Suprapubic skin (tissue), 4 donors: ENCODE measurements at regions not wholly inside any gene's neighbourhood (a gene's known extent, or its start where the extent isn't known, plus 50 kb on each side); places are given as distances from the start of the nearest gene placed in this dataset.
"Not testable (repeated sequence)": the region's sequence is repeated elsewhere in the genome, so short reads cannot be mapped to it uniquely, and the experiment has no call there.

Experiments used
- DNase-seq, 2 donors: peaks; one replicate each; pipeline ENCODE4 v3.0.0-alpha.2; 2019; ENCODE audit warnings: low spot score in 2 of 2
- H3K27ac ChIP-seq: fragments of 200-600 bp; sonication (generic); one replicate; pipeline ENCODE4 v1.5.1; 2019
- H3K27me3 ChIP-seq: fragments of 200-600 bp; sonication (generic); one replicate; pipeline ENCODE4 v1.5.1; 2019
- H3K36me3 ChIP-seq: fragments of 200-600 bp; sonication (generic); one replicate; pipeline ENCODE4 v1.5.1; 2019
- H3K4me1 ChIP-seq: fragments of 200-600 bp; sonication (generic); one replicate; pipeline ENCODE4 v1.5.1; 2019
- H3K4me3 ChIP-seq: fragments of 200-600 bp; sonication (generic); one replicate; pipeline ENCODE4 v1.5.1; 2019; ENCODE audit warnings: mild to moderate bottlenecking
- H3K9me3 ChIP-seq: fragments of 200-600 bp; sonication (generic); one replicate; pipeline ENCODE4 v1.5.1; 2019
- CTCF ChIP-seq, 2 donors: fragments of 200-600 bp in 1 of 2; fragments of 450-650 bp in 1 of 2; sonication (generic) in 1 of 2; IDR thresholded peaks; one replicate each; pipeline ENCODE4 v1.5.1; 2016 to 2019; ENCODE audit warnings: antibody characterized with exemption in 2 of 2, mild to moderate bottlenecking in 1 of 2, moderate library complexity in 1 of 2
- EP300 ChIP-seq: sonication (generic); formaldehyde crosslinking; IDR thresholded peaks from one replicate; pipeline ENCODE4 v1.6.1; 2017; ENCODE audit warnings: antibody characterized with exemption
- POLR2A ChIP-seq, 2 donors: fragments of 450-650 bp; IDR thresholded peaks; one replicate each; pipeline ENCODE4 v1.6.1; 2017; ENCODE audit warnings: antibody characterized with exemption in 2 of 2, mild to moderate bottlenecking in 2 of 2, moderate library complexity in 2 of 2
- POLR2AphosphoS5 ChIP-seq, 3 donors: sonication (generic); formaldehyde crosslinking; IDR thresholded peaks; one replicate each; pipeline ENCODE4 v1.6.1; 2017; ENCODE audit warnings: antibody characterized with exemption in 3 of 3
- WGBS: methylation state at CpG from one replicate; pipeline ENCODE4 v1.1.5; 2018; 5-methylcytosine and 5-hydroxymethylcytosine counted together

DNA sequence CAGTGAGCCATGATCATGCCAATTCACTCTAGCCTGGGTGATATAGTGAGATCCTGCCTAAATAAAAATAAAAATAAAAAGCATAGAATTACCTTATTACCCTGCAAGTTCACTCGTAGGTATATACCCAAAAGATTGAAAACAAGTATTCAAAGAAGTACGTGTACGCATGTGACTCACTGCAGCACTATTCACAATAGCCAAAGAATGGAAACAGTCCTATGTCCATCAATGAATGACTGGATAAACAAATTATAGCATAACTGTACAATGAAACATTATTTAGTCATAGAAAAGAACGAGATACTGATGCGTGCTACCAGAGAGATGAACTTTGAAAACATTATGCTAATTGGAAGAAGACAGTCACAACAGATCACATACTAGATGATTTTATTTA, 204.6 kb upstream of the DIAPH2 start:
- no peaks in the 10 kb centered on the region for H3K36me3 ChIP-seq
- DNase-seq = no peak
- H3K27ac ChIP-seq = no peak overlapping the region
- no peaks in the 10 kb centered on the region for H3K9me3 ChIP-seq
- no peak overlapping the region for H3K4me3 ChIP-seq
- H3K27me3 ChIP-seq = no peaks in the 10 kb centered on the region
- 48% methylated on average over 5 of the region's 5 CpGs for WGBS
- TF ChIP-seq EP300 (no peak), POLR2AphosphoS5 (IDR thresholded peaks at IDR 0.05) (no peak), CTCF (IDR thresholded peaks at IDR 0.05) (no peak), POLR2A (IDR thresholded peaks at IDR 0.05) (no peak)
- H3K4me1 ChIP-seq = no peaks in the 10 kb centered on the region

GRCh38 chrX:96481831-96482230, 202.8 kb upstream of the DIAPH2 start:
- whole genome bisulfite sequencing = 86% methylated on average over 4 of the region's 4 CpGs
- Histone ChIP-seq H3K36me3 (no peaks in the 10 kb centered on the region), H3K27ac (no peak overlapping the region), H3K4me3 (no peak overlapping the region), H3K9me3 (no peaks in the 10 kb centered on the region), H3K27me3 (no peaks in the 10 kb centered on the region), H3K4me1 (no peaks in the 10 kb centered on the region)
- TF ChIP-seq EP300 = no peak
- TF ChIP-seq CTCF (IDR thresholded peaks at IDR 0.05) = no peak
- TF ChIP-seq POLR2AphosphoS5 (IDR thresholded peaks at IDR 0.05) = no peak
- TF ChIP-seq POLR2A (IDR thresholded peaks at IDR 0.05) = no peak
- no peak for DNase-seq

GRCh38 chrX:96483647-96484160, 200.9 kb upstream of the DIAPH2 start:
- WGBS = 81% methylated on average over 2 of the region's 2 CpGs
- no peaks in the 10 kb centered on the region for H3K36me3 ChIP-seq
- H3K27me3 ChIP-seq = no peaks in the 10 kb centered on the region
- no peak overlapping the region for H3K4me3 ChIP-seq
- no peak overlapping the region for H3K27ac ChIP-seq
- no peak for TF ChIP-seq POLR2A (IDR thresholded peaks at IDR 0.05)
- no peak for TF ChIP-seq CTCF (IDR thresholded peaks at IDR 0.05)
- no peak for TF ChIP-seq EP300
- TF ChIP-seq POLR2AphosphoS5 (IDR thresholded peaks at IDR 0.05) = no peak
- H3K9me3 ChIP-seq = no peaks in the 10 kb centered on the region
- no peak for DNase-seq
- H3K4me1 ChIP-seq = no peaks in the 10 kb centered on the region

- H3K36me3 ChIP-seq, H3K9me3 ChIP-seq, H3K27ac ChIP-seq, H3K4me1 ChIP-seq, H3K27me3 ChIP-seq, H3K4me3 ChIP-seq, DNase-seq: not testable (repeated sequence)
- WGBS = 87% methylated on average over 11 of the region's 11 CpGs
These were observed 198.0 kb upstream of the DIAPH2 start for GRCh38 chrX:96486687-96487086.

DNA sequence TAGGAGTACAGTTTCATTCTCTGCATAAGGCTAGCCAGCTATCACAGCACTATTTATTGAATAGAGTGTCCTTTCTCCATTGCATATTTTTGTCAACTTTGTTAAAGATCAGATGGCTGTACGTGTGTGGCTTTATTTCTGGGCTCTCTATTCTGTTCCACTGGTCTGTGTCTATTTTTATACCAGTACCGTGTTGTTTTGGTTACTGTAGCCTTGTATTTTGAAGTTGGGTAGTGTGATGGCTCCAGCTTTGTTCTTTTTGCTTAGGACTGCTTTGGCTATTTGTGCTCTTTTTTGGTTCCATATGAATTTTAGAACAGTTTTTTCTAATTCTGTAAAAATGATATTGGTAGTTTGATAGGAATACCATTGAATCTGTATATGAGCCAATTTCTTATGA, 182.1 kb upstream of the DIAPH2 start:
- Histone ChIP-seq H3K27ac (no peak overlapping the region), H3K4me1 (no peaks in the 10 kb centered on the region), H3K4me3 (no peak overlapping the region), H3K9me3 (no peaks in the 10 kb centered on the region), H3K27me3 (no peaks in the 10 kb centered on the region), H3K36me3 (no peaks in the 10 kb centered on the region)
- no peak for DNase-seq
- TF ChIP-seq POLR2AphosphoS5 (IDR thresholded peaks at IDR 0.05) (no peak), CTCF (IDR thresholded peaks at IDR 0.05) (no peak), EP300 (no peak), POLR2A (IDR thresholded peaks at IDR 0.05) (no peak)
- 37% methylated on average over 2 of the region's 2 CpGs for WGBS

GRCh38 chrX:96529386-96529785, 155.3 kb upstream of the DIAPH2 start:
- WGBS = 70% methylated on average over 2 of the region's 2 CpGs
- not testable (repeated sequence) for H3K27ac ChIP-seq, H3K4me1 ChIP-seq, H3K9me3 ChIP-seq, H3K36me3 ChIP-seq, H3K4me3 ChIP-seq, H3K27me3 ChIP-seq, DNase-seq
